EH (cell line): ENCODE measurements at regions not wholly inside any gene's neighbourhood (a gene's known extent, or its start where the extent isn't known, plus 50 kb on each side); places are given as distances from the start of the nearest gene placed in this dataset.
"Not testable (repeated sequence)": the region's sequence is repeated elsewhere in the genome, so short reads cannot be mapped to it uniquely, and the experiment has no call there.

Source experiments
- DNase-seq: peaks from one replicate; pipeline ENCODE4 v3.0.0-alpha.2; 2015; ENCODE audit warnings: low read depth

- no peak for DNase-seq
Measured at GRCh38 chr18:75752740-75753263, 325.3 kb upstream of the SMIM21 start.

- no peak for DNase-seq
Measured at GRCh38 chr18:75745147-75745546, 317.6 kb upstream of the SMIM21 start.

GRCh38 chr18:75742516-75742915 is 315.0 kb upstream of the SMIM21 start:
- DNase-seq = no peak

- DNase-seq = no peak
Measured at GRCh38 chr18:75739682-75740081, 312.2 kb upstream of the SMIM21 start.

GRCh38 chr18:75735291-75735690 is 307.8 kb upstream of the SMIM21 start:
- DNase-seq = no peak

GRCh38 chr18:75730249-75730648 is 302.7 kb upstream of the SMIM21 start:
- no peak for DNase-seq

GRCh38 chr18:75728621-75729020 is 301.1 kb upstream of the SMIM21 start:
- DNase-seq = peak; percentile 1

- DNase-seq = peak; percentile 51
Measured at GRCh38 chr18:75727456-75727855, 300.0 kb upstream of the SMIM21 start.

GRCh38 chr18:75723521-75724340 is 296.2 kb upstream of the SMIM21 start:
- peak; percentile 10 for DNase-seq

GRCh38 chr18:75714766-75715165 is 287.3 kb upstream of the SMIM21 start:
- no peak for DNase-seq

- not testable (repeated sequence) for DNase-seq
Measured at GRCh38 chr18:75712124-75712867, 284.8 kb upstream of the SMIM21 start.

GRCh38 chr18:75700561-75700960 is 273.1 kb upstream of the SMIM21 start:
- DNase-seq = no peak

GRCh38 chr18:75698861-75699260 is 271.4 kb upstream of the SMIM21 start:
- DNase-seq = no peak

- DNase-seq = no peak
Measured at GRCh38 chr18:75697493-75697892, 270.0 kb upstream of the SMIM21 start.

- DNase-seq = no peak
Measured at GRCh38 chr18:75696391-75696790, 268.9 kb upstream of the SMIM21 start.

GRCh38 chr18:75694292-75694691 is 266.8 kb upstream of the SMIM21 start:
- no peak for DNase-seq

GRCh38 chr18:75691483-75691882 is 264.0 kb upstream of the SMIM21 start:
- DNase-seq = no peak

GRCh38 chr18:75690283-75690682 is 262.8 kb upstream of the SMIM21 start:
- not testable (repeated sequence) for DNase-seq

GRCh38 chr18:75687626-75688025 is 260.1 kb upstream of the SMIM21 start:
- DNase-seq = no peak

- no peak for DNase-seq
Measured at GRCh38 chr18:75683426-75683825, 255.9 kb upstream of the SMIM21 start.

GRCh38 chr18:75681538-75682115 is 254.1 kb upstream of the SMIM21 start:
- no peak for DNase-seq

- no peak for DNase-seq
Measured at GRCh38 chr18:75679331-75679730, 251.8 kb upstream of the SMIM21 start.

GRCh38 chr18:75678627-75679026 is 251.1 kb upstream of the SMIM21 start:
- DNase-seq = no peak
